HCT116 (cell line): ENCODE measurements at regions not wholly inside any gene's neighbourhood (a gene's known extent, or its start where the extent isn't known, plus 50 kb on each side); places are given as distances from the start of the nearest gene placed in this dataset.

Experiments used
- ATAC-seq: fragments of 200-7000 bp; cut with Tn5 transposase; 2 replicates; pipeline ENCODE4 v1.9.1; 2020; ENCODE audit warnings: mild to moderate bottlenecking, moderate library complexity
- BruUV-seq: library from RNA; stranded (reverse); fragments of 400-500 nt; replicated peaks from 2 replicates; lab custom pipeline; 2021; lab: Mats Ljungman, UMichigan
- CTCF ChIA-PET: fragments of 300-600 bp; sonication (Branson Sonifier 250); formaldehyde crosslinking; loops from one replicate; lab custom pipeline; 2021; ENCODE audit warnings: antibody characterized with exemption; lab: Charles Lee
- POLR2A ChIA-PET: fragments of 300-600, 350-600 bp; sonication (Branson Sonifier 250); formaldehyde crosslinking; loops from one replicate; lab custom pipeline; 2021; ENCODE audit warnings: antibody characterized with exemption; lab: Charles Lee
- RAD21 ChIA-PET, 2 experiments: fragments of 300-600 bp; sonication (Branson Sonifier 250); formaldehyde crosslinking; loops; one replicate each; lab custom pipeline; 2023; ENCODE audit warnings: low total read pairs in 2 of 2; ENCODE audit not compliant: uncharacterized antibody in 2 of 2, unreplicated experiment in 2 of 2, low non-redundant PET in 1 of 2; lab: Charles Lee
- DNase-seq: peaks from one replicate; pipeline ENCODE4 v3.0.0-alpha.2; 2010; ENCODE audit warnings: low read depth, low spot score
- H2AFZ ChIP-seq: fragments of 200-600 bp; shearing (Covaris generic), sonication (generic); 2 replicates; pipeline ENCODE4 v1.6.1; 2017; ENCODE audit warnings: low read depth, mixed run types, mixed read lengths, antibody characterized with exemption, low read length; ENCODE audit not compliant: poor library complexity, severe bottlenecking
- H3K27ac ChIP-seq: 2 replicates; pipeline ENCODE4 v1.5.1; 2012; ENCODE audit warnings: low read depth, low read length
- H3K27me3 ChIP-seq: fragments of 200-600 bp; sonication (generic); 2 replicates; pipeline ENCODE4 v1.6.1; 2016; ENCODE audit warnings: mixed run types, low read length, mixed read lengths; ENCODE audit not compliant: insufficient read depth
- H3K36me3 ChIP-seq, 2 experiments: fragments of 200-500 bp in 1 of 2; fragments of 200-600 bp in 1 of 2; sonication (Bioruptor generic) in 1 of 2; sonication (generic) in 1 of 2; 2 replicates each; pipeline versions ENCODE4 v1.5.1 to v1.6.1; 2014 to 2016; ENCODE audit warnings: low read length in 2 of 2, inconsistent platforms in 1 of 2, mixed read lengths in 1 of 2, mixed run types in 1 of 2; ENCODE audit not compliant: insufficient read depth in 2 of 2, control insufficient read depth in 1 of 2
- H3K4me1 ChIP-seq, 2 experiments: fragments of 200-600 bp in 1 of 2; sonication (generic) in 1 of 2; 2 replicates each; pipeline versions ENCODE4 v1.5.1 to v1.6.1; 2012 to 2017; ENCODE audit warnings: low read length in 2 of 2, inconsistent platforms in 1 of 2, mild to moderate bottlenecking in 1 of 2, mixed read lengths in 1 of 2, mixed run types in 1 of 2, moderate library complexity in 1 of 2; ENCODE audit not compliant: insufficient read depth in 2 of 2, control insufficient read depth in 1 of 2
- H3K4me2 ChIP-seq: fragments of 200-600 bp; sonication (generic); 2 replicates; pipeline ENCODE4 v1.6.1; 2017; ENCODE audit warnings: mixed run types, low read length, mixed read lengths
- H3K4me3 ChIP-seq, 2 experiments: fragments of 200-600 bp in 1 of 2; sonication (generic) in 1 of 2; replicated peaks in 1 of 2; 2 replicates each; pipeline ENCODE4 v1.5.1; 2011 to 2016; ENCODE audit warnings: low read length in 2 of 2, control low read depth in 1 of 2, low read depth in 1 of 2, mild to moderate bottlenecking in 1 of 2, mixed read lengths in 1 of 2, mixed run types in 1 of 2
- H3K79me2 ChIP-seq: fragments of 200-600 bp; sonication (generic); 2 replicates; pipeline ENCODE4 v1.6.1; 2017; ENCODE audit warnings: mild to moderate bottlenecking, mixed run types, low read length, moderate library complexity, mixed read lengths; ENCODE audit not compliant: insufficient read depth
- H3K9ac ChIP-seq: fragments of 200-600 bp; sonication (generic); 2 replicates; pipeline ENCODE4 v1.6.1; 2016; ENCODE audit warnings: low read length, mixed read lengths
- H3K9me2 ChIP-seq: fragments of 200-600 bp; sonication (generic), shearing (Covaris generic); 2 replicates; pipeline ENCODE4 v1.6.1; 2017; ENCODE audit warnings: mixed run types, mild to moderate bottlenecking, moderate library complexity; ENCODE audit not compliant: insufficient read depth
- H3K9me3 ChIP-seq, 2 experiments: fragments of 200-500 bp in 1 of 2; fragments of 200-600 bp in 1 of 2; sonication (Bioruptor generic) in 1 of 2; sonication (generic) in 1 of 2; 2 replicates each; pipeline ENCODE4 v1.6.1; 2014 to 2017; ENCODE audit warnings: low read length in 2 of 2, mixed read lengths in 2 of 2, inconsistent platforms in 1 of 2, low read depth in 1 of 2, mild to moderate bottlenecking in 1 of 2, mixed run types in 1 of 2, moderate library complexity in 1 of 2; ENCODE audit not compliant: control insufficient read depth in 1 of 2, insufficient read depth in 1 of 2
- H4K20me1 ChIP-seq: fragments of 200-600 bp; sonication (generic), shearing (Covaris generic); 2 replicates; pipeline ENCODE4 v1.6.1; 2017; ENCODE audit warnings: mixed run types, mild to moderate bottlenecking, moderate library complexity; ENCODE audit not compliant: insufficient read depth
- CBX3 ChIP-seq: IDR thresholded peaks from 2 replicates; pipeline ENCODE4 v1.6.1; 2012; ENCODE audit warnings: low read depth
- CEBPB ChIP-seq: IDR thresholded peaks from 2 replicates; pipeline ENCODE4 v1.6.1; 2012; ENCODE audit warnings: low read depth
- EGR1 ChIP-seq: IDR thresholded peaks from 2 replicates; pipeline ENCODE4 v1.6.1; 2012; ENCODE audit warnings: low read depth
- ELF1 ChIP-seq: IDR thresholded peaks from 2 replicates; pipeline ENCODE4 v1.6.1; 2012; ENCODE audit warnings: low read depth, borderline replicate concordance
- POLR2A ChIP-seq: IDR thresholded peaks from 2 replicates; pipeline ENCODE4 v1.7.0; 2011; ENCODE audit warnings: borderline replicate concordance; ENCODE audit not compliant: insufficient read depth, insufficient read length; ENCODE audit errors: extremely low read depth
- POLR2AphosphoS5 ChIP-seq: IDR thresholded peaks from 2 replicates; pipeline ENCODE4 v1.6.1; 2011; ENCODE audit warnings: mild to moderate bottlenecking, low read depth, low read length, moderate library complexity
- RAD21 ChIP-seq: IDR thresholded peaks from 2 replicates; pipeline ENCODE4 v1.6.1; 2012; ENCODE audit warnings: low read depth, mild to moderate bottlenecking
- SIN3A ChIP-seq: IDR thresholded peaks from 2 replicates; pipeline ENCODE4 v1.6.1; 2012; ENCODE audit warnings: low read depth
- SP1 ChIP-seq: IDR thresholded peaks from 2 replicates; pipeline ENCODE4 v1.6.1; 2012; ENCODE audit warnings: low read depth
- SRF ChIP-seq: IDR thresholded peaks from 2 replicates; pipeline ENCODE4 v1.6.1; 2012; ENCODE audit warnings: low read depth
- TCF7L2 ChIP-seq: IDR thresholded peaks from 2 replicates; pipeline ENCODE4 v1.7.0; 2011; ENCODE audit warnings: borderline replicate concordance, inconsistent platforms; ENCODE audit not compliant: insufficient read depth, insufficient read length; ENCODE audit errors: extremely low read depth
- YY1 ChIP-seq: IDR thresholded peaks from 2 replicates; pipeline ENCODE4 v1.6.1; 2011; ENCODE audit warnings: low read length, low read depth, moderate library complexity, mild to moderate bottlenecking; ENCODE audit not compliant: insufficient replicate concordance; ENCODE audit errors: extremely low read depth
- ZFX ChIP-seq: fragments of 450-650 bp; IDR thresholded peaks from 2 replicates; pipeline ENCODE4 v1.6.1; 2017
- intact Hi-C: fragments of 100-400 bp; cut with micrococcal nuclease; formaldehyde crosslinking; loops from 2 replicates; pipeline ENCODE4 v1.10.0; 2022
- TF ChIP-seq, protein P1 (sequence below): IDR thresholded peaks from 2 replicates; pipeline ENCODE4 v1.6.1; 2011; ENCODE audit warnings: mild to moderate bottlenecking, low read length, moderate library complexity; ENCODE audit not compliant: insufficient replicate concordance; ENCODE audit errors: extremely low read depth
- TF ChIP-seq, protein P2 (sequence below): IDR thresholded peaks from 2 replicates; pipeline ENCODE4 v1.6.1; 2012
- TF ChIP-seq, protein P3 (sequence below), 3 experiments: fragments of 200-600 bp in 1 of 3; sonication (generic) in 1 of 3; IDR thresholded peaks in 2 of 3; conservative IDR thresholded peaks in 1 of 3; 2 replicates each; pipeline ENCODE4 v1.5.1; 2012 to 2017; ENCODE audit warnings: low read depth in 2 of 3, low read length in 2 of 3, antibody characterized with exemption in 1 of 3, borderline replicate concordance in 1 of 3, control low read depth in 1 of 3, mild to moderate bottlenecking in 1 of 3, mixed read lengths in 1 of 3, mixed run types in 1 of 3, moderate library complexity in 1 of 3; ENCODE audit not compliant: insufficient read depth in 1 of 3

DNA sequence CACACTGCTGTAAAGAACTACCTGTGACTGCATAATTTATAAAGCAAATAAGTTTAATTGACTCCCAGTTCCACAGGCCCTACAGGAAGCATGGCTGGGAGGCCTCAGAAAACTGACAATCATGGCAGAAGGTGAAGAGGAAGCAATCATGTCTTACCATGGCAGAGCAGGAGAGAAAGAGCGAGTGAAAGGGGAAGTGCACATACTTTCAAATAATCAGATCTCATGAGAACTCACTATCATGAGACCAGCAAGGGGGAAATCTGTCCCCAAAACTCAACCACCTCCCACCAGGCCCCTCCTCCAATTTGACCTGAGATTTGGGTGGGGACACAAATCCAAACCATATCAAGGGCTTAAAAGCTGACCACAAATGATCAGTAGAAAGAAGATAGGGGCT lies 493.2 kb downstream of the PTPRC start:
- Histone ChIP-seq H3K4me3 (no peak overlapping the region), H4K20me1 (no peaks in the 10 kb centered on the region), H3K4me2 (no peak overlapping the region), H3K9me2 (no peaks in the 10 kb centered on the region), H3K27me3 (no peaks in the 10 kb centered on the region), H3K36me3 (no peaks in the 10 kb centered on the region)
- no TSS peak for BruUV-seq
- TF ChIP-seq SP1 = no peak
- no peak for TF ChIP-seq YY1
- TF ChIP-seq SIN3A = no peak
- no peak for TF ChIP-seq TCF7L2
- TF ChIP-seq SRF = no peak
- TF ChIP-seq, protein P1, sequence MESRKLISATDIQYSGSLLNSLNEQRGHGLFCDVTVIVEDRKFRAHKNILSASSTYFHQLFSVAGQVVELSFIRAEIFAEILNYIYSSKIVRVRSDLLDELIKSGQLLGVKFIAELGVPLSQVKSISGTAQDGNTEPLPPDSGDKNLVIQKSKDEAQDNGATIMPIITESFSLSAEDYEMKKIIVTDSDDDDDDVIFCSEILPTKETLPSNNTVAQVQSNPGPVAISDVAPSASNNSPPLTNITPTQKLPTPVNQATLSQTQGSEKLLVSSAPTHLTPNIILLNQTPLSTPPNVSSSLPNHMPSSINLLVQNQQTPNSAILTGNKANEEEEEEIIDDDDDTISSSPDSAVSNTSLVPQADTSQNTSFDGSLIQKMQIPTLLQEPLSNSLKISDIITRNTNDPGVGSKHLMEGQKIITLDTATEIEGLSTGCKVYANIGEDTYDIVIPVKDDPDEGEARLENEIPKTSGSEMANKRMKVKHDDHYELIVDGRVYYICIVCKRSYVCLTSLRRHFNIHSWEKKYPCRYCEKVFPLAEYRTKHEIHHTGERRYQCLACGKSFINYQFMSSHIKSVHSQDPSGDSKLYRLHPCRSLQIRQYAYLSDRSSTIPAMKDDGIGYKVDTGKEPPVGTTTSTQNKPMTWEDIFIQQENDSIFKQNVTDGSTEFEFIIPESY = no peak
- no peak for TF ChIP-seq POLR2AphosphoS5
- TF ChIP-seq POLR2A = no peak
- no peak for TF ChIP-seq RAD21
- no peak for TF ChIP-seq CBX3
- TF ChIP-seq EGR1 = no peak
- TF ChIP-seq, protein P2, sequence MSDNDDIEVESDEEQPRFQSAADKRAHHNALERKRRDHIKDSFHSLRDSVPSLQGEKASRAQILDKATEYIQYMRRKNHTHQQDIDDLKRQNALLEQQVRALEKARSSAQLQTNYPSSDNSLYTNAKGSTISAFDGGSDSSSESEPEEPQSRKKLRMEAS = no peak
- TF ChIP-seq, protein P3, sequence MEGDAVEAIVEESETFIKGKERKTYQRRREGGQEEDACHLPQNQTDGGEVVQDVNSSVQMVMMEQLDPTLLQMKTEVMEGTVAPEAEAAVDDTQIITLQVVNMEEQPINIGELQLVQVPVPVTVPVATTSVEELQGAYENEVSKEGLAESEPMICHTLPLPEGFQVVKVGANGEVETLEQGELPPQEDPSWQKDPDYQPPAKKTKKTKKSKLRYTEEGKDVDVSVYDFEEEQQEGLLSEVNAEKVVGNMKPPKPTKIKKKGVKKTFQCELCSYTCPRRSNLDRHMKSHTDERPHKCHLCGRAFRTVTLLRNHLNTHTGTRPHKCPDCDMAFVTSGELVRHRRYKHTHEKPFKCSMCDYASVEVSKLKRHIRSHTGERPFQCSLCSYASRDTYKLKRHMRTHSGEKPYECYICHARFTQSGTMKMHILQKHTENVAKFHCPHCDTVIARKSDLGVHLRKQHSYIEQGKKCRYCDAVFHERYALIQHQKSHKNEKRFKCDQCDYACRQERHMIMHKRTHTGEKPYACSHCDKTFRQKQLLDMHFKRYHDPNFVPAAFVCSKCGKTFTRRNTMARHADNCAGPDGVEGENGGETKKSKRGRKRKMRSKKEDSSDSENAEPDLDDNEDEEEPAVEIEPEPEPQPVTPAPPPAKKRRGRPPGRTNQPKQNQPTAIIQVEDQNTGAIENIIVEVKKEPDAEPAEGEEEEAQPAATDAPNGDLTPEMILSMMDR (IDR thresholded peaks at IDR 0.05 in 2 of 3, conservative IDR thresholded peaks at IDR 0.05 in 1 of 3; ENCODE audit: borderline replicate concordance in 1 of 3, insufficient read depth in 1 of 3, low read depth in 2 of 3, low read length in 2 of 3) = no peak
- no peak for TF ChIP-seq CEBPB
- TF ChIP-seq ELF1 = no peak
- TF ChIP-seq ZFX = no peak
- TF ChIP-seq, all 23 proteins: peak for 0
- H2AFZ ChIP-seq = no peak overlapping the region
- H3K9me3 ChIP-seq = no peaks in the 10 kb centered on the region
- ChIA-PET POLR2A (no interaction called here), RAD21 (no interaction called here), CTCF (no interaction called here)
- H3K4me1 ChIP-seq = no peaks in the 10 kb centered on the region
- no peak for DNase-seq
- intact Hi-C loops = no loop called here
- H3K27ac ChIP-seq = no peak overlapping the region
- H3K79me2 ChIP-seq = no peaks in the 10 kb centered on the region
- no peak for ATAC-seq
- no peak overlapping the region for H3K9ac ChIP-seq
